Fibroblast of the conjunctiva (primary cell): ENCODE measurements at regions not wholly inside any gene's neighbourhood (a gene's known extent, or its start where the extent isn't known, plus 50 kb on each side); places are given as distances from the start of the nearest gene placed in this dataset.
"Not testable (repeated sequence)": the region's sequence is repeated elsewhere in the genome, so short reads cannot be mapped to it uniquely, and the experiment has no call there.

ENCODE experiments used
- DNase-seq: peaks from one replicate; pipeline ENCODE4 v3.0.0-alpha.2; 2010; ENCODE audit warnings: low read depth

DNA sequence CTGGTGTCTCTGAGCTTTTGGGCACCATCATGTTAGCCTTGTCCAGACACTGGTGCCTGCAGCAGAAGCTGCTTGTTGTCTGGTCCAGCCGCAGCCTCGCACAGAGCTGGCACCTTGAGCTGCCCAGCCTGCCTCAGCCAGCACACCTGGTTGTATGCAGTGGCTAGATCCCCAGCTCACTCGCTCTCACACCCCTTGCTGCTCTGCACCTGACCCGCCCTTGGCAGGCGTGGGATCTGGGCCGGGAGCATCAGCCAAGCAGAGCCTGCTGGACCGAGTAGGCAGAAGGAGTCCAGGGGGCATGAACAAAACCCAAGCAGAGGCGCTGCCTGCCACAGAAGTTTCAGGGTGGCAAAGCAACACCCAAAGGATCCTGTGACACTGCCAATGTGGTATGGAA is 79.7 kb upstream of the ITGB1 start:
- DNase-seq: no peak

DNA sequence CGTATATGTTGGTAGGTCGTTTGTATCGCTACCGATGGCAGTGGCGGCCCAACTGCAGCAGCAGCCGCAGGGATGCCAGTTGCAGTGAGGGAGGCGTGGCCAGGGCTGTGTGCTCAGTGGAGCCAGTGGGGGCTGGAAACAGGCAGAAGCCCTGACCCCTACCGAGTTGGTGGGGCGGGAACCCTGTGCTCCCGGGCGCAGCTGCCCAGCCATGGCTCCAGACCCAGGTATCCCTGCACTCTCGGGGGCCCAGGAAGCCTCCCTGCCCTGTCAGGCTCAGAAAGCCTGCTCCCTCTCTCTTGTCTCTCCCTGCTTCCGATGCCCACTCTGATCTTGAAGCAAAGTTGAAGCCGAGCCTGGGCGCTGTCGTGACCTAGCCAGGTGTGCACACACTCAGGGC is 78.6 kb upstream of the ITGB1 start:
- DNase-seq: no peak

DNA sequence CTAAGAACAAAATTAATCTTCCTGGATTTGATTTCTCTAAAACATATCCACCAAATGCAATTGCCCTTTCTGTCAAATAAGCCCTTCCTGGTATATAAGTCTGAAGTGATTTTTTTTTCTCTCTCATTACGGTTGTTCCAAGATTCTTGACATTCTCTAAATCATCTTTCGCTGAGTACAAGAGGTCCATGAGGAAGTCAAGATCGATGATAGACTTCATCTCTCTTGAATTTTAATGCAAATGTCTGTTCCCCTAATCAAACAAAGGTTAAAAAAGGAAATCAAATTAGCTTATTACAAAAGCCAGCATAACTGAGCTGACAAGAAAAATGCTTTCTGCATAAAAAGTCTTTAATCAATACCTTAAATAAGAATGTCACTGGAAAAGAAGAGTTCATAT is 77.4 kb upstream of the ITGB1 start:
- DNase-seq: no peak

DNA sequence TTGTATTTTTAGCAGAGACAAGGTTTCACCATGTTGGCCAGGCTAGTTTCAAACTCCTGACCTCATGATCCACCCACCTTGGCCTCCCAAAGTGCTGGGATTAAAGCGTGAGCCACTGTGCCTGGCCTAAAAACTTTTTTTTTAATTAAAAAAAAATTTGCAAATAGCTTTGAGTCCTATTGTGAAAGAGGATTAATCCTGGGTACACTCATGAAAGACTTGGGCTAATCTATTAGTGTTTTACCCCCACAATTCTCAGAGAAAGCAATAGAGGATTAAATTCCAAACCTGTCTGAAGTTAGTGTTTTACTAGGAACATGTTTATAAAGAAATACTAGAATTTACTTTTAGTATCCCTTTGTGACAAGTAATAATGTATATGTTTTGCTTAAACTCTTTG is 76.9 kb upstream of the ITGB1 start:
- no peak for DNase-seq

DNA sequence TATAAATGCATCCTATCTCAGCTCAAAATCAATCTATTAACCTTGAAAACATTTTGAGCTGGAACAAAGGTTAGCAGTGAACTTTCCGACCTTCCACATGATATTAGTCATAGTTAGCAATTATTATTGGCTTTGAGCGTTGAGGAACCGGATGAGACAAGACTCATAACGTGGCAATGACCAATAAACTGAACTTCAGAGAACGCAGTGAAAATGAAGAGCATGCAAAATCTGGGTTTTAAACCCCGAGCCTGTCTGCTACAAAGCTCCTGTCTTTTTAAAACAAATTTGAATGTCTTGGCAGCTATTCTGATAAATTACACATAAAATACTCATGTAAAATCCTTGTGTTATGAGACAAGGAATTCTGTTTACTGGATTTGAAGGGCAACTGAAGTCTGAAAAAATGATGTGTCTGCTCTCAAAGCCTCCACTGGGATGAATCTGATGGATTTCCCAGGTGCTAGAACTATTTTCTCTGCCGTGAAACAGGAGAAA is 74.7 kb upstream of the ITGB1 start:
- DNase-seq: peak; percentile 23

DNA sequence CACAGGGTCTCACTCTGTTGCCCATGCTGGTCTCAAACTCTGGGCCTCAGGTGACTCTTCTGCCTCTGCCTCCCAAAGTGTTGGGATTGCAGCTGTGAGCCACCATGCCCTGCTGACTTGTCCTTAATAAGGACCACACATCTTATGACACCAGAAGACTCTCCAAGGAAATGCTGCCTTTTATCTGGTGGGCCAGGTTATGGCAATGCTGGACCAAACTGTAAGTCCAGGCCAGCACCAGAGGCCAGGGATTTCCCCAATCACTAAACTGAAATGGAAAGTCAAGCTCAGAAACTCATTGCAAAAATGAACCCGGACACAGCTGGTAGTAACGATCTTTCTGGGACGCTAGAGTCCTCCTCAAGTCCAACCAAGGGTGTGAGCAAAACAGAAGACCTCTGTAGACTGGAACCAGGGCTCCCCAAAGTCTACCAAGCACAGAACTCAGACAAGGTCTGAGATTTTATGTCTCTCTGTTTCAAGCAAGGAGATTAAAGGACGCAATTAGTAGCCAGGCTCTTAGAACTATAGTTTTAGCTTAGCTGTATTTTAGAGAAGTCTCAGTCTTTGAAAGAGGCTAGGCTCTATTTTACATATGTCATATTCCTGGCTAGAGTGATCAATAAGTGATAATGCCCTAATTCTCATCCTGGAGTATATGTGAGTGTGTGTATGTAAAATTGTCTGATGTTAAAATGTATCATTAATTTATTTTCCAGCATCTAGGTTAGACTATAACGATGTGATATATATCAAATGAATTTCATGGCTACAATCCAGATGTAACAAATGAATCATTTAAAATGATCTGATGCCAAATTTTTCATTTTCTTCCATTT is 74.0 kb upstream of the ITGB1 start:
- no peak for DNase-seq

DNA sequence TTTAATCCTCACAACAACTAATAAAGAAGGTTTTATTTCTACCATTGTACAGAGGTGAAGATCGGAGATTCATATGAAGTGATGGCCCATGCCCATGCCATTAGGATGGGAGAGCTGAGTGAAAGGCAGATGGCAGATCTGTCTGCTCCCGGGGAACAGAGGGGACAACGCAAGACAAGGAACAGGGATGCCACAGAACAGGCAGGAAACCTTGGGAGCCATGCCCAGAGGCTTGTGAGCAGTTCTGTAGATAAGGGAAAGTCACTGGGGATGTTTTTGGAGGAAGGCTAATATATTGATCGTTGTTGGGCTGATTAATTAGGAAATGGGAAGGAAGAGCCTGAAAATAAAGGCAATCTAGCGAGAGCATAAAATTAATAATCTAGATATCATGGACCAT is 73.1 kb upstream of the ITGB1 start:
- no peak for DNase-seq

DNA sequence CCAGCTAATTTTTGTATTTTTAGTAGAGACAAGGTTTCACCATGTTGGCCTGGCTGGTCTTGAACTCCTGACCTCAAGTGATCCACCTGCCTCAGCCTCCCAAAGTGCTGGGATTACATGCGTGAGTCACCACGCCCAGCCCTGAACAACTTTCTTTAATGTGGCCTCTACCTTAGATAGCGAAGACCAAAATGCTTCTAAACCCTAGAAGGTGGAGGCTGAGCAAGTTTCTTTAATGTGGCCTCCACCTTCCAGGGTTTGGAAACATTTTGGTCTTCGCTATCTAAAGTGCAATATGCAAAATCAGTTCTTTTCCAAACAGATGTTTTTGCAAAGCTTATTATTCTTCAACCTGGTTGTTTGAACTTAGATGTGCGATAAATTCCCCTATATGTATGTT is 70.5 kb upstream of the ITGB1 start:
- not testable (repeated sequence) for DNase-seq

DNA sequence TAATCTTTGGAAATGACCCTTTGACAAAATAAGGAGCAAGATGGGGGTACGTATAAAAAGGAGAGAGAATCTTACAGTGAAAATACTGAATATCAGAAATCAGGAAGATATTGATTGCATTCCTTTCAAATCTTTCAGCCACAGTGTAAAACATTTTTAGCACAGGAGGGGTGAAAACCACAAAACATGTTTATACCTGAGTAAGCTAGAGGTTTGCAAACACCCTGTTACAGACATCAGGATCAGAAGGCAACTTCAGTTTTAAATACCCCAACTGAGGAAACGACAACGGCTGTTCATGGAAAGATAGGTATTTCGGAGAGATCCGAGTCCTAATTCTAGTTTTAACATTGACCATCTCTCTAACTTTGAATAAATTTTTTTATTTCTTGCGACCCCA is 69.1 kb upstream of the ITGB1 start:
- no peak for DNase-seq

DNA sequence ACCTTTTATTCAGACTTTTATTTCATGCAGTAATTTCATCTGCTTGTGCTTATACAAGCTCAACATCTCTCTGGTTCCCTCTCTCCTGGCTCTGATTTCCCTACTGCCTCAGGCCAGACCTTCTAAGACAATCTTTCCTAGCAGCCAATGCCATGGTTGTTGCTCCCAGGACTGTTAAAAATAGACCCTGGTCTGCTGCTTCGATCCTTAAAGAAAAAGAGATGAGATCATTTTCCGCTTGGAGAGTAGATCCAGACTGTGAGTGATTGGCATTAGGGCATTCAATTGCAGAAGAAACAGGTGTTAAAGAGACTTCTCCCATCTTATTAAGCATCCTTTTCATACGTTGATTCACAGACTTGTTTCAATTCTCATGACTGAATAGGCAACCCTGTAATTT is 68.4 kb upstream of the ITGB1 start:
- DNase-seq: no peak

DNA sequence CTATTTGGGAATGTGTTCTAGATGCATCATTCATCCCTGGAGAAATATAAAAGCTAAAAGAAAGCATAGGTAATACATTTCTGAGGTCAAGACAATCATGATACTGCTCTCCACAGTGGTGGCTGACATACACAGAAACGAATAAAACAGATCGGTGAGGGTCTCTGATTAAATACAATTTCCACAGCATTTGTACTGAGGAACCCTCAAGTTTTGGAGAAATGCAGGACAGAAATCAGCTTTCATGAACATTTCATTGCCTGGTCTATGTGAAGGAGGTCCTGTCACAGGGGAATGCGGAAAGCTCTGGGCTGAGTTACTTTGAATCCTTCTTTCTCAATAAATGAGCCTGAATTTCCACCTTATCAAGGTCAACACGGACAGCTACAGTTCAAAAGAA is 67.9 kb upstream of the ITGB1 start:
- DNase-seq: no peak

DNA sequence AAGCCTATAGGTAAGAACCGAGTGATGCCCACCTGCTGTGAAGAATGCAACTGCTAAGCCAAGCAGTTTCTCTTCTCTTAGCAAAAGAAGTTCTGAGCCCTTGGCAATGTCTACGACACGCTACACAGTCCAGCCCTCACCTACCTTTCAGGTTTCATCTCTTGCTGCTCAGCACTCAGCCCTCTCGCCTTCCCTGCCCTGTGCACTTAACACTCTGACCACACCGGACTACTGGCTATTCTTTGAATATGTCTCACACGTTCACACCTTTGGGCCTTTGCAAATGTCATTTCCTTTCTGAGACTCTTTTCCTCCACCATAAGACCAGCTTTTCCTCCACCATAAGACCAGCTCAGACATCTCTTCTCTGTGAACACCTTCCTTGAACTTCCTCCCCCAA is 67.0 kb upstream of the ITGB1 start:
- no peak for DNase-seq

DNA sequence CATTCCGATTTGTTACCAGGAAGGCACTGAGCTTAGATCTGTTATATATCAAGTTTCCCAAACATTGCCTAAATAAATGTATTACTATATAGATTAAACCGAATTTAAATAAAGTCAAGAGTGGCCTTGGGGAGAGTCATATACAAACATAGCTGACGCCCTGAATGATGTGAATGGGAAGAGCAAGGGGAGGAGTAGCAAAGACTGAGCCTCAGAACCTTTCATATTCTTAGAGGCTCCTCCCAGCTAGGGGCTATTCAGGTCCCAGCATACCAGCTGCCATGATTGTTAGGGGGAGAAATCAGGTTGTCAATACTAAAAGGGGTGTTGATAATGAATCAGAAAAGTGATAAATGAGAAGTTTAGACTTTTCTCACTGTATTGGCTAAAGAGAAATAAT is 64.7 kb upstream of the ITGB1 start:
- DNase-seq: no peak

DNA sequence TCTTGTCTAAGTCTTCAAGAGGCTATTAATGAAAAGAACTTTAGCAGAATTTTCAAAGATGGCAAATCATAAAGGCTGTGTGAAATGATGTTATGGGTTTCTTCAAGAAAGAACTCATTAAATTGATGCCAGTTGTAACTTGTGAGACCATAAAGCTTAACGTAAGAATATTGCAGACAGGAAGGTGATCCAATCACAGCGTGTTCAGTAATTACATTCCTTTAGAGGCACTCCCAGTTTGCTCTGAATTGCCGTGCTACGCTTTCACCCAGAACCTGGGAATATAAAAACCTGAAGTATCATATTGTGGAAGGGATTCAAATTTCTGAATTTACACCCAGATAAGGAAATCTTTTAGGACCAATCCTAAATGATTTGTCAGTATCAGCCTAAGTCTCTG is 64.1 kb upstream of the ITGB1 start:
- no peak for DNase-seq

DNA sequence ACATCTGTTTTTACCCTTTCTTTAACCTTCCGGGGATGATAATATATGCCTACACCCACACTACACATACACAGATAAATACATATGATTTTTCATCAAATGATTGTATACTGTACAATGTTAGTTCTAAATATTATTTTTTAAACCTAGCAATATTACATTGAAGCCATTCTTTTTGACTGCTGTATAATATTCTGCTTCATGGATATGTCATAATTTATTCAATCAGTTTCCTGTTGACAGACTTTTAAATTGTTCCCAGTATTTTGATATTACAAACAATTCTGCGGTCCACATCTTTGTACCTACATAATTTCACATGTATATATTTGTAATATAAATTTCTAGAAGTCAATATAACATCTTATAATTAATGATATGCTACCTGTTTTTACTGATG is 59.0 kb upstream of the ITGB1 start:
- no peak for DNase-seq

DNA sequence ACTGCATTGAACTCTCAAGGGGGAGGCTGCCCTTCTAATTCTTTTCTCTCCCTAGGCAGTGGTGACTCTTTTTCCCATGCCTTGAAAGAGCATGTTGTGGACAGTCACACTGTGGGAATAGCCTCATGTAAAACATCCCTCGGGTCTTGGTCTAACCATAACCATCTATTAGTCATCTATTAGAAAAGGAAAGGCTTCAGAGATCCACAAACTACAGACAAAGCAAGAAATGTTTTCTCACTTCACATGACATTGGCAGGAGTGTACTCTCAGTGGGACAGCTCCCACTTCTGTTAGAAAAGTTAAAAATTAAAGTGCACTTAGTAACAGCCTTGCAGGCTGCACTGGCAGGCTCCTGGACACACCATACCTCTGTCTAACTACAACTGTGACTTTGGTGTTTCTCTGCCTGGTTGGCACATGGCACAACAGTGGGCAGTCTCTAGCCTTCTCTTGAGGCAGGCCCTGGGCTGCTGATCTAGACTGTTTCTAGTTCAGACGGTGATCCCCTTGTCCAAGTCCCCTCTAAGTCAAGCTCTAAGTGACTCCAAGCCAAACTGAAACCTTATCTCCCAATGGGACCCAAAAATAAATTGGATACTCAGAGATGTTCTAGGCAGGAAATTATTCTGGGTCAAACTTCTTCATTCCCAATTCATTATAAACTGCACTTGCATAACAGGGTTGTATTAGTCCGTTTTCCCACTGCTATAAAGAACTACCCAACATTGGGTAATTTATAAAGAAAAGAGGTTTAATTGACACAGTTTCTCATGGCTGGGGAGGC is 57.9 kb upstream of the ITGB1 start:
- no peak for DNase-seq

DNA sequence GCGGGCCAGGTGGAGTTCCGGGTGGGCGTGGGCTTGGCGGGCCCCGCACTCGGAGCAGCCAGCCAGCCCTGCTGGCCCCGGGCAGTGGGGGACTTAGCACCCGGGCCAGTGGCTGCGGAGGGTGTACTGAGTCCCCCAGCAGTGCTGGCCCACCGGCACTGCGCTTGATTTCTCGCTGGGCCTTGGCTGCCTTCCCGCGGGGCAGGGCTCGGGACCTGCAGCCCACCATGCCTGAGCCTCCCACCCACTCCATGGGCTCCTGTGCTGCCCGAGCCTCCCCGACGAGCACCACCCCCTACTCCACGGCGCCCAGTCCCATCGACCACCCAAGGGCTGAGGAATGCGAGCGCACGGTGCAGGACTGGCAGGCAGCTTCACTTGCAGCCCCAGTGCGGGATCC is 55.3 kb upstream of the ITGB1 start:
- not testable (repeated sequence) for DNase-seq

DNA sequence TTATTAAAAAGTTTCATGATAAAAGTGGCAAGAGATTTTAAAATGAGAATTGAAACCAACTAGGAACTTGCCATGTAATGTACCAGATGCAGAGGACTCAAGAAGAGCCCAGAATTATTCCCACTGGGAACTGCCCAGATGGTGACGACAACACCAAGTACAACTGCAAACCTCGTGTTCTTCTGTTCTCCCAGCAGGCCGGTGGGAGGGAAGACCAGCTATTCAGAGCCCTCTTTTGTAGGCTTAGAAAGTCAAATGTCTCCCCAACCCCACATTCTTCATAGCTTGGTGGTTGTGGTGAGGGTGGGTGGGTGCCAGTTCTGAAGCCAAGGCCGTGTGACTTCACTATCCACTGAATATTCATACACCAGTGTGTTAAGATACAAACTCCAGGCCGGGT is 54.3 kb upstream of the ITGB1 start:
- no peak for DNase-seq

DNA sequence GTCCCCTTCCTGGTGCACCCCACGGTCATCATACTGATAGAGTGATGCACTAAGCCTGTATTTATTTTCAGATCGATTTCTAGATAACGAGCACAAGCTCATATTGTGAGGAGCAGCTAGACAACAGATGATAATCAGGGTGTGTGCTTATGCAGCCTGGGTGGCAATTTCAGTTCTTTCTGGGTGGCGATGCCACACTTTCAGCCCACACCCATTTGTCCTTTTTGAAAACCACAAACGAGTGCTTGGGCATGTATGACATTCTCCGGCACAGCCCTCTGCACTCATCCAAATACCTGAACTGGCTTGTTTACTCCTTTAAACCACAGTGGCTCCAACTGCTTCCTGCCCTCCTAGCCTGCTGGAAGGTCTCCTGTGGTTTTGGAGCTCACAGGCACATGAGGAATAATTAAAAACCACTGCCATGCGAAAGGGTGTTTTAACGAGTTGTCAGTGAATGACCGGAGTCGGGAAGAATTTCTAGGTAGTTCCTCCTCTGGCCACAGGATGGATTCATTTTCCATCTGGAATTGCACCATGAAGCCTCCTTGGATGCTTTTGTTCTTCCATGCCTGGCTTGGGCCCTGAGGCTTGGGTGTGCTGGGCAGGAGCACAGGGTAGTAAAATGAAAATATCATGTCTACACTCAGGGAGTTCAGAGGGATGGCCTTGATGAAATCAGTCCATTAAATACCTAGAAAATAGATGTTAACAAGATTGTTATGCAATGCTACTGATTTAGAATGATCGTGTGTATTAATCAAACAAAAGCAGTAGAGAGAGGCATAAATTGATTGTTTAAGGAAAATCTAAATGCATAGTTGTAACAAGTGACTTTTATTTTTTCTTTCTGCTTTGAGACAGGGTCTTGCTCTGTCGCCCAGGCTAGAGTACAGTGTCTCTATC is 52.4 kb upstream of the ITGB1 start:
- DNase-seq: peak; percentile 33

DNA sequence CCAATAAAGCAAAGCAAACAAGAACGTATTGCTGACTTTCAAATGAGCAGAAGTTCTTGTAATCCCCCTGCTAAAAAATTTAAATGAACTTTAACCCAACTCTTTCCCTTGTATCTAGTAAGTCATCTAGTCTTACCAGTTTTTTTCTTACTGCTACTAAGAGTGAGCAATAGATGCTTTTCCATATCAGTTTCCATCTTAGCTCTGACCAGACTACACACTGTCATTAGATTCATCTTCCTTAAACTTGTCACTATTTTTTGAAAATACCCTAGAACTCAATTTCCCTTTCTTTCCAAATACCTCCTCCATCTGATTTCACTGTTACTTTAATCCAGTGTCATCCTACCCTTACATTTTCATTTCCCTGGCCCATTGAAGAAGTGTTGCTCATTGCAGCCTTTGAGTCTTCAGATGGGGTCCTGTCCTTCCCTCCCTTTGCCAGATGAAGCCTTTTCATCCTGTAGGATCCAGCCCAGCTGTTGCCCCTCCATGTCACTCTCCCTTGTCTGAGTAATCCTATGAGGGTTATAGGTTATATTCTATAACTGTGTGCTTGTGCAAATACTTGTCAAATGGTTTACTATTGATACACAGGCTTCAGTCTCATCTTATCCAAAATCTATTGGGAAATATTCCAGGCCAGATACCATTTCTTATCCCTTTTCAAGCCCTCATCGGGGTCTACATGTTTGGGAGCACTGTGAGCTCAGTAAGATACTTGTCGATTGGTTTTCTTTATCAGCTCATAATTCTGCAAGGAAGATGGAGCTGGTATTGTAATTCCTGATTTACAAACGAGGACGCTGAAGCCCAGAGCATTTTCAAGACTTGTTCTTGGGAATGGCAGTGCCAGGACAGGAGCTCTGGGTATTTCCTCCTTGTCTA is 51.5 kb upstream of the ITGB1 start:
- no peak for DNase-seq

DNA sequence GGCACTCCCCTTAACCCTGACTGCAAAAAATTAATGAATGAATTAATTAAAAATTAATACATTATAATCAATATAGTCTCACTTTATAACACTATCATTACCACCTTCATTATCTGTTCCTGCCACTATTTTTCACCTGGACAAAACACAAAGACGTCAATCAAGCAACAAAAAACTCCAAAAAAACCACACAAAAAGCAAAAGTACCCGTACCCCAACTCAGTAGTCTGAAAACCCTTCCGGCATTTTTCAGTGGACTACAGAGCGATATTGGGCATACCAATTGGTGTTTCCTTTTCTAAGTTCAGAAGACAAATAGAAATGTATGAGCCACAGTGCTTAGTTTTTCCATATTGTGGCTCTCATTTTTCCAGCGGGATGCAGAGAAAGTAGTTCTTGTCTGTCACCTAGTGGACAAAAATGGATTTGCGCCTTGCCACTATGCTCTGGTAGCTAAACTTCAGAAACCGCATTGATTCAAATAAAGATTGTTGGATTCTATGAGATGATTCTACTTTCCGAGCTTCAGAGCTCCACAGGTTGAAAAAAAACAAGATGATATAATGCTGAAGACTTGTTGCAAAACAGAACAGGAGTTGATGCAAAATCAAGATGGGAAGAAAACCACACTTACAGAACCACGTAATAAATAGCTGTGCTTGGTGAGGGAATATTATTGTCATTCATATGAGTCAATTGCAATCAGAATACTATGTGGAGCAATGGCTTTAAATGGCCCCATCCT is 50.6 kb upstream of the ITGB1 start:
- DNase-seq: peak; percentile 80
